ENCODE measurements at regions not wholly inside any gene's neighbourhood (a gene's known extent, or its start where the extent isn't known, plus 50 kb on each side); places are given as distances from the start of the nearest gene placed in this dataset.
A peak's percentile ranks its signal among the peaks of the same experiment; 100 is the strongest.
"Not testable (repeated sequence)": the region's sequence is repeated elsewhere in the genome, so short reads cannot be mapped to it uniquely, and the experiment has no call there.

DNA sequence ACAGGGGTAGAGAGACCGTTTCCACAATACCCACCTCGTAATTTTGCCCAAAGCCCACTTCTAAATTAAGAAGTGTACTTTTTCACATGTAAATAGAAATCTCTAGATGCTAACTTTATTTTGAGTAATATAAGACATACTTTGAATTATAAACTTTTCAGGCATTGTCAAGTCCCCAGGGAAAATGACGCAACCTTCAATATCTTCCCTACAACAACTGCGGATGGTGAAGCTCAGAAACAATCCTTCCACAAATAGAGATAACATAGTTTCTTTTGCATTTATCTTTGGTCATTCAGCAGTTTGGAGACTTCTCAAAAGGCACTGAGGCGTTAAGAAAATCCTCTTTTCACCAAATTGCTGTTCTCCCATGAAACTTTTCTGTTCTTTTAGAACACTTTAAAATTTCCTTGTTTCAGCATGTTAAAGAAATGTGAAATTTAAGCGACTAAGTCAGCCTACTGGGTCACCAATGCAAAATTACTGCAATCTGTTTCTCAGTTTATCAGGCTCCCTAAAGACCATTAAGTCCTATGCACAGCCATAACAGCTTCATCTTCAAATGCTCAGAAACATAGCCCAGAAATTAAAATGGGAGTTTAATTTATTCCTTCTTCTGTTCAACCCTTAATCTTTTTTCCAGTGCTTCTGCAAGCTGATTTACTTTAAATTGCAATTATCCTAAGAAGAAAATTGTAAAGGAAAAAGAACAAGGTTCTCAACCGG, 118.3 kb upstream of the DNAJC10 start:
- no peak overlapping the region for H3K4me3 ChIP-seq (replicated peaks; ENCODE audit: low read depth, low read length)
- TF ChIP-seq, protein P1, sequence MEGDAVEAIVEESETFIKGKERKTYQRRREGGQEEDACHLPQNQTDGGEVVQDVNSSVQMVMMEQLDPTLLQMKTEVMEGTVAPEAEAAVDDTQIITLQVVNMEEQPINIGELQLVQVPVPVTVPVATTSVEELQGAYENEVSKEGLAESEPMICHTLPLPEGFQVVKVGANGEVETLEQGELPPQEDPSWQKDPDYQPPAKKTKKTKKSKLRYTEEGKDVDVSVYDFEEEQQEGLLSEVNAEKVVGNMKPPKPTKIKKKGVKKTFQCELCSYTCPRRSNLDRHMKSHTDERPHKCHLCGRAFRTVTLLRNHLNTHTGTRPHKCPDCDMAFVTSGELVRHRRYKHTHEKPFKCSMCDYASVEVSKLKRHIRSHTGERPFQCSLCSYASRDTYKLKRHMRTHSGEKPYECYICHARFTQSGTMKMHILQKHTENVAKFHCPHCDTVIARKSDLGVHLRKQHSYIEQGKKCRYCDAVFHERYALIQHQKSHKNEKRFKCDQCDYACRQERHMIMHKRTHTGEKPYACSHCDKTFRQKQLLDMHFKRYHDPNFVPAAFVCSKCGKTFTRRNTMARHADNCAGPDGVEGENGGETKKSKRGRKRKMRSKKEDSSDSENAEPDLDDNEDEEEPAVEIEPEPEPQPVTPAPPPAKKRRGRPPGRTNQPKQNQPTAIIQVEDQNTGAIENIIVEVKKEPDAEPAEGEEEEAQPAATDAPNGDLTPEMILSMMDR (IDR thresholded peaks at IDR 0.05; ENCODE audit: low read length, missing control alignments): no peak
- DNase-seq (ENCODE audit: low read depth): peak; percentile 78

DNA sequence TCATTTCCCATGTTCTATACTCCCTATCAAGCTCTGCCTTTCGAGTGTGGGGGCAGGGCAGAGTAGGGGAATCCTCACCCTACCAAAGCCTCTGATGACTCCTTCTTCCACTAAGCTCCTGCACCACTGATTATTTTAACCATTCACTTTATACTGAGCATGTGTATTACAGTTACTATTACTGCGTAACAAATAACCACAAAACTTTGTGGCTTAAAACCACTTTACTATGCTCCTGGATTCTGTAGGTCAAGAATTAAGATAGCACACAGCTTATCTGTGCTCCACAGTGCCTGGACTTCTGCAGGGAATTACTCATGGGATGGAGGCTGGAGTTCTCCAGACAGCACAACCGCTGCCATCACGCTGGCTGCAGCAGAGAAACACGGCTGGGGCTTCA, 117.4 kb upstream of the DNAJC10 start:
- H3K4me3 ChIP-seq (replicated peaks; ENCODE audit: low read depth, low read length): no peak overlapping the region
- TF ChIP-seq, protein P1 (IDR thresholded peaks at IDR 0.05; ENCODE audit: low read length, missing control alignments): no peak
- DNase-seq (ENCODE audit: low read depth): no peak

DNA sequence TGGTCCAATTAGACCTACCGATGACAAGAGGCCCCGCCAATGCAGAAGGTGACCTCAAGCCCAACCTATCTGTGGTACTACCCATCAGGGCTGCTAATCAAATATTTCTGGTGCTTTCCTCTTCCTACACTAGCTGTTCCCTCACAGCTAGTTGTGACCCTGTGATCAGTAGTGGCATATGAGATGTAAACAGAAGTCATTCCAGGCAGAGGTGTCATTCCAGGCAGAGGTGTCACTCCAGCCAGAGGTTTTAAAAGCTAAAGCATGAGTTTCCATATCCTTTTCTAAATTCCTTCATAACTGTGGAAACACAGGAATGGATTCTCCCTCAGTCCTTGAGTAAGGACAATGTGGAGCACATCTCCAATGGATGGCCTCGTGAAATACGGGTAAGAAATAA, 110.9 kb upstream of the DNAJC10 start:
- TF ChIP-seq, protein P1 (IDR thresholded peaks at IDR 0.05; ENCODE audit: low read length, missing control alignments): no peak
- no peak overlapping the region for H3K4me3 ChIP-seq (replicated peaks; ENCODE audit: low read depth, low read length)
- DNase-seq (ENCODE audit: low read depth): no peak

DNA sequence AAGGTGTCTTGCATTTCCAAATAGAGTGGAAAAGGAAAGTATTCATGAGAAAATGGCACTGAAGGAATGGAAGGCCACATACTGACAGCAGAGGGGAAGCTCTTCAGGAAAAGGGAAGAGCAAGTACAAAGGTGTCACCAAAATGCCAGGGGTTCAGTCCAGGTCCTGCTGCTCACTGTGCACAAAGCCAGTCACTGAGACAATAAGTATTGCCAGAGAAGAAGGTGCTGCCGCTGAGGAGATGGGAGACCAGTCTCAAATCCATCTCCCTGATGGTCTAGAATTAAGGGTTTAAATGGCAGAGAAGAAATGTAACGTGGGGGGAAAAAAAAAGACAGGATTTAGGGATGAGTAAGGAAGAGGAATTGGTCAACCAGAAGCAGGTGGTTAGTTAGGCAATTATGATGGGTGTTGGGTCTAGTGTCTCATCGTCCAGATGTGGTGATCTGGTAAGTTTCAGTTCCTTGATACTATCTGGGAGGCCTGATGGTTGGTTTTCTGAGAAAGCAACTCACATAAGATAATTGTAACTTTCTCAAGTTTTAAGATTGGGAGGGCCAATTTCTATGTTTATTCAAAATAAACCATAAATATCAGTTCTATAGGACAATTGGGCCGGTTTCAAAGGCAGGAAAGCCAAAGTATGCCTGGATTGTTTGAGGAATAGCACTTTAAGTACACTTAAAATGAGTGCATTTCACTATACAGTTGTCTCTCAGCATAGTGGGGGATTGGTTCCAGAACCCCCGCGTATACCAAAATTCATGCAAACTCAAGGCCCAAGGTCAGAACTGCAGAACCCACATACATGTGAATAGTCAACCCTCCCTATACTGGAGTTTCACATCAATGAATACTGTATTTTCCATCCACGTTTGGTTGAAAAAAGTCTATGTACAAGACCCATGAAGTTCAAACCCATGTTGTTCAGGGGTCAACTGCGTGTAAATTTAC, 109.1 kb upstream of the DNAJC10 start:
- H3K4me3 ChIP-seq (replicated peaks; ENCODE audit: low read depth, low read length): no peak overlapping the region
- TF ChIP-seq, protein P1 (IDR thresholded peaks at IDR 0.05; ENCODE audit: low read length, missing control alignments): no peak
- no peak for DNase-seq (ENCODE audit: low read depth)

DNA sequence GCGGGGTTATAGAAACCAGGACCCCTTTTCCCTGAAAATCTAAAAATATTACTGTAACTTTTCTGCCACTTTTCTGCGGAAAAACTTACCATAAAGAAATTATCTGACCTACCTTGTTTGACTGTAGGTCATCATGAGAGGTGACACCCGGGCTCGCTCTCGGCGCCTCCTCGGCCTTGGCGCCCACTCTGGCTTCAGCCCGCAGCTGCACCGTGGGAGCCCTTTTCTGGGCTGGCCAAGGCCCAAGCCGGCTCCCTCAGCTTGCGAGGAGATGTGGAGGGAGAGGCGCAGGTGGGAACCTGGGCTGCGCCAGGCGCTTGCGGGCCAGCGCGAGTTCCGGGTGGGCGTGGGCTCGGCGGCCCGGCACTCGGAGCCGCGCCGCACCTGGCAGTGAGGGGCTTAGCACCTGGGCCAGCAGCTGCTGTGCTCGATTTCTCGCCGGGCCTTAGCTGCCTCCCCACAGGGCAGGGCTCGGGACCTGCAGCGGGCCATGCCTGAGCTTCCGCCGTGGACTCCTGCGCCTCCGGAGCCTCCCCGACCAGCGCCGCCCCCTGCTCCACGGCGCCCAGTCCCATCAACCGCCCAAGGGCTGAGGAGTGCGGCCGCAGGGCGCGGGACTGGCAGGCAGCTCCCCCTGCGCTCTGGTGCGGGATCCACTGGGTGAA, 107.7 kb upstream of the DNAJC10 start:
- TF ChIP-seq, protein P1 (IDR thresholded peaks at IDR 0.05; ENCODE audit: low read length, missing control alignments): no peak
- no peak for DNase-seq (ENCODE audit: low read depth)
- H3K4me3 ChIP-seq (replicated peaks; ENCODE audit: low read depth, low read length): no peak overlapping the region

DNA sequence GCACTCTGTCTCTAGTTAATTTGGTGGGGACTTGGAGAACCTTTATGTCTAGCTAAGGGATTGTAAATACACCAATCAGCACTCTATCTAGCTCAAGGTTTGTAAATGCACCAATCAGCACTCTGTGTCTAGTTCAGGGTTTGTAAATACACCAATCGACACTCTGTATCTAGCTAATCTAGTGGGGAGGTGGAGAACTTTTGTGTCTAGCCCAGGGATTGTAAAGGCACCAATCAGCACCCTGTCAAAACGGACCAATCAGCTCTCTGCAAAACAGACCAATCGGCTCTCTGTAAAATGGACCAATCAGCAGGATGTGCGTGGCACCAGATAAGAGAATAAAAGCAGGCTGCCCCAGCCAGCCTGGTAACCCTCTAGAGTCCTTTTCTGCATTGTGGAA, 107.1 kb upstream of the DNAJC10 start:
- H3K4me3 ChIP-seq (replicated peaks; ENCODE audit: low read depth, low read length); DNase-seq (ENCODE audit: low read depth): not testable (repeated sequence)

DNA sequence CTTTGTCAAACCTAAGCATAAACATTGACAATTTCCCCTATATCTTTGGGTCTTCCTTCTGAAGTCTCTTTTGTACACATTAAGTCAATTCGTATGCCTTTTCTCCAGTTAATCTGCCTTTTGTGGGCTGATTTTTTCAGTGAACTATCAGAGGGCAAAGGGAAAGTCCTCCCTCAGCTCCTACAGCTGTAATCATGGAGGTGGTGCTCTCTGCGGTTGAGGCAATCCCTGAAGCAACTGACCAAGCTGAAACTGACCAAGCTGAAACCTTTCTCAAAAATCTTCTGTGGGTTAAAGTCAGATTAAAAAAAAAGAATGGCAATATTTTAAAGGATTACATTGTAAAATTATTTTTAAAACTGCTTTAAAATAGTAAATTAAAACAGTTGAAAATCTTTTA, 105.8 kb upstream of the DNAJC10 start:
- DNase-seq (ENCODE audit: low read depth): no peak
- TF ChIP-seq, protein P1 (IDR thresholded peaks at IDR 0.05; ENCODE audit: low read length, missing control alignments): no peak
- no peak overlapping the region for H3K4me3 ChIP-seq (replicated peaks; ENCODE audit: low read depth, low read length)

All from fibroblast of pulmonary artery (primary cell).